SK-N-SH treated with all-trans-retinoic acid at 6 μM for 48 hours (cell line): ENCODE measurements at regions not wholly inside any gene's neighbourhood (a gene's known extent, or its start where the extent isn't known, plus 50 kb on each side); places are given as distances from the start of the nearest gene placed in this dataset.

ENCODE experiments used
- ATAC-seq: fragments of 200-7000 bp; cut with Tn5 transposase; 3 replicates; pipeline ENCODE4 v1.9.1; 2020; ENCODE audit warnings: mild to moderate bottlenecking, moderate library complexity
- ARNTL ChIP-seq: fragments of 450-650 bp; formaldehyde crosslinking; IDR thresholded peaks from 2 replicates; pipeline ENCODE4 v1.5.0; 2020; ENCODE audit warnings: low read depth, mild to moderate bottlenecking, moderate library complexity, borderline replicate concordance
- BACH2 ChIP-seq: fragments of 250-450 bp; sonication (Bioruptor Pico); IDR thresholded peaks from 2 replicates; pipeline ENCODE4 v1.9.0; 2021; ENCODE audit warnings: mild to moderate bottlenecking, borderline replicate concordance
- CSDC2 ChIP-seq: fragments of 250-450 bp; sonication (Bioruptor Pico); IDR thresholded peaks from 2 replicates; pipeline ENCODE4 v1.5.0; 2020; ENCODE audit warnings: mild to moderate bottlenecking, moderate library complexity
- ESRRG ChIP-seq: fragments of 250-450 bp; sonication (Bioruptor Pico); IDR thresholded peaks from 2 replicates; pipeline ENCODE4 v1.6.1; 2021; ENCODE audit warnings: mild to moderate bottlenecking
- GLIS3 ChIP-seq: fragments of 250-450 bp; sonication (Bioruptor Pico); IDR thresholded peaks from 2 replicates; pipeline ENCODE4 v1.5.0; 2020; ENCODE audit warnings: mild to moderate bottlenecking, moderate library complexity
- OSR1 ChIP-seq: fragments of 250-450 bp; sonication (Bioruptor Pico); IDR thresholded peaks from 2 replicates; pipeline ENCODE4 v1.8.0; 2022; ENCODE audit warnings: moderate library complexity, mild to moderate bottlenecking, inconsistent platforms
- PATZ1 ChIP-seq: fragments of 250-450 bp; sonication (Bioruptor Pico); IDR thresholded peaks from 2 replicates; pipeline ENCODE4 v1.8.0; 2020; ENCODE audit warnings: mild to moderate bottlenecking, moderate library complexity, borderline replicate concordance
- PPARA ChIP-seq: fragments of 250-450 bp; sonication (Bioruptor Pico); IDR thresholded peaks from 2 replicates; pipeline ENCODE4 v1.5.0; 2020; ENCODE audit warnings: mild to moderate bottlenecking, borderline replicate concordance
- RARB ChIP-seq: fragments of 250-450 bp; sonication (Bioruptor Pico); IDR thresholded peaks from 2 replicates; pipeline ENCODE4 v1.8.0; 2021; ENCODE audit warnings: mild to moderate bottlenecking, moderate library complexity
- SNAI2 ChIP-seq: fragments of 250-450 bp; sonication (Bioruptor Pico); IDR thresholded peaks from 2 replicates; pipeline ENCODE4 v1.5.0; 2020; ENCODE audit warnings: mild to moderate bottlenecking, moderate library complexity
- TCF4 ChIP-seq: fragments of 250-450 bp; sonication (Bioruptor Pico); IDR thresholded peaks from 2 replicates; pipeline ENCODE4 v1.8.0; 2021; ENCODE audit warnings: mild to moderate bottlenecking, moderate library complexity, borderline replicate concordance
- TOX ChIP-seq: fragments of 250-450 bp; sonication (Bioruptor Pico); IDR thresholded peaks from 2 replicates; pipeline ENCODE4 v1.8.0; 2021; ENCODE audit warnings: mild to moderate bottlenecking, moderate library complexity, borderline replicate concordance
- ZC3H10 ChIP-seq: fragments of 250-450 bp; sonication (Bioruptor Pico); IDR thresholded peaks from 2 replicates; pipeline ENCODE4 v1.5.1; 2021; ENCODE audit warnings: mild to moderate bottlenecking, moderate library complexity
- ZFP3 ChIP-seq: fragments of 250-450 bp; sonication (Bioruptor Pico); IDR thresholded peaks from 2 replicates; pipeline ENCODE4 v1.5.0; 2020; ENCODE audit warnings: mild to moderate bottlenecking, moderate library complexity
- ZFP30 ChIP-seq: fragments of 450-650 bp; formaldehyde crosslinking; IDR thresholded peaks from 2 replicates; pipeline ENCODE4 v1.5.0; 2022; ENCODE audit warnings: mild to moderate bottlenecking, moderate library complexity
- ZNF565 ChIP-seq: fragments of 450-650 bp; formaldehyde crosslinking; conservative IDR thresholded peaks from 2 replicates; pipeline ENCODE4 v1.5.0; 2020; ENCODE audit warnings: low read depth, mild to moderate bottlenecking, moderate library complexity
- ZNF70 ChIP-seq: fragments of 450-650 bp; formaldehyde crosslinking; IDR thresholded peaks from 2 replicates; pipeline ENCODE4 v1.5.0; 2020; ENCODE audit warnings: mild to moderate bottlenecking, moderate library complexity
- ZNF8 ChIP-seq: fragments of 450-650 bp; formaldehyde crosslinking; IDR thresholded peaks from 2 replicates; pipeline ENCODE4 v1.5.0; 2020; ENCODE audit warnings: mild to moderate bottlenecking, moderate library complexity
- TF ChIP-seq, protein P1 (sequence below): fragments of 250-450 bp; sonication (Bioruptor Pico); IDR thresholded peaks from 2 replicates; pipeline ENCODE4 v1.5.1; 2021; ENCODE audit warnings: mild to moderate bottlenecking, moderate library complexity
- TF ChIP-seq, protein P2 (sequence below): fragments of 250-450 bp; sonication (Bioruptor Pico); IDR thresholded peaks from 2 replicates; pipeline ENCODE4 v1.5.1; 2020; ENCODE audit warnings: low read depth, mild to moderate bottlenecking, moderate library complexity
- TF ChIP-seq, protein P3 (sequence below): fragments of 250-450 bp; sonication (Bioruptor Pico); IDR thresholded peaks from 2 replicates; pipeline ENCODE4 v1.5.0; 2020; ENCODE audit warnings: mild to moderate bottlenecking, moderate library complexity

- no peak for ATAC-seq
- no peak for TF ChIP-seq PATZ1
- no peak for TF ChIP-seq ZNF565 (CRISPR knock-in tag)
- no peak for TF ChIP-seq BACH2
- TF ChIP-seq ZFP30 (CRISPR knock-in tag), result no peak
- TF ChIP-seq ZNF8 (CRISPR knock-in tag), result no peak
- TF ChIP-seq GLIS3 (CRISPR knock-in tag), result no peak
- no peak for TF ChIP-seq ESRRG (CRISPR knock-in tag)
- TF ChIP-seq, protein P1, sequence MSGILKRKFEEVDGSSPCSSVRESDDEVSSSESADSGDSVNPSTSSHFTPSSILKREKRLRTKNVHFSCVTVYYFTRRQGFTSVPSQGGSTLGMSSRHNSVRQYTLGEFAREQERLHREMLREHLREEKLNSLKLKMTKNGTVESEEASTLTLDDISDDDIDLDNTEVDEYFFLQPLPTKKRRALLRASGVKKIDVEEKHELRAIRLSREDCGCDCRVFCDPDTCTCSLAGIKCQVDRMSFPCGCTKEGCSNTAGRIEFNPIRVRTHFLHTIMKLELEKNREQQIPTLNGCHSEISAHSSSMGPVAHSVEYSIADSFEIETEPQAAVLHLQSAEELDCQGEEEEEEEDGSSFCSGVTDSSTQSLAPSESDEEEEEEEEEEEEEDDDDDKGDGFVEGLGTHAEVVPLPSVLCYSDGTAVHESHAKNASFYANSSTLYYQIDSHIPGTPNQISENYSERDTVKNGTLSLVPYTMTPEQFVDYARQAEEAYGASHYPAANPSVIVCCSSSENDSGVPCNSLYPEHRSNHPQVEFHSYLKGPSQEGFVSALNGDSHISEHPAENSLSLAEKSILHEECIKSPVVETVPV (CRISPR knock-in tag), result no peak
- TF ChIP-seq, all 23 proteins: peak for 0
Observed at GRCh38 chr14:87156878-87157277, 836.1 kb downstream of the GALC start.

- TF ChIP-seq ZFP30 (CRISPR knock-in tag) (no peak), PPARA (CRISPR knock-in tag) (no peak), TOX (no peak), TCF4 (no peak), RARB (CRISPR knock-in tag) (no peak), ESRRG (CRISPR knock-in tag) (no peak), PATZ1 (no peak), ZNF565 (CRISPR knock-in tag) (no peak), OSR1 (CRISPR knock-in tag) (no peak), SNAI2 (CRISPR knock-in tag) (no peak), ARNTL (no peak), CSDC2 (CRISPR knock-in tag) (no peak), ZNF8 (CRISPR knock-in tag) (no peak), ZNF70 (CRISPR knock-in tag) (no peak), ZFP3 (CRISPR knock-in tag) (no peak)
- TF ChIP-seq, protein P2, sequence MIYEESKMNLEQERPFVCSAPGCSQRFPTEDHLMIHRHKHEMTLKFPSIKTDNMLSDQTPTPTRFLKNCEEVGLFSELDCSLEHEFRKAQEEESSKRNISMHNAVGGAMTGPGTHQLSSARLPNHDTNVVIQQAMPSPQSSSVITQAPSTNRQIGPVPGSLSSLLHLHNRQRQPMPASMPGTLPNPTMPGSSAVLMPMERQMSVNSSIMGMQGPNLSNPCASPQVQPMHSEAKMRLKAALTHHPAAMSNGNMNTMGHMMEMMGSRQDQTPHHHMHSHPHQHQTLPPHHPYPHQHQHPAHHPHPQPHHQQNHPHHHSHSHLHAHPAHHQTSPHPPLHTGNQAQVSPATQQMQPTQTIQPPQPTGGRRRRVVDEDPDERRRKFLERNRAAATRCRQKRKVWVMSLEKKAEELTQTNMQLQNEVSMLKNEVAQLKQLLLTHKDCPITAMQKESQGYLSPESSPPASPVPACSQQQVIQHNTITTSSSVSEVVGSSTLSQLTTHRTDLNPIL (CRISPR knock-in tag), result no peak
- ATAC-seq, result no peak
Observed at GRCh38 chr14:87155856-87156488, 837.0 kb downstream of the GALC start.

- no peak for ATAC-seq
- TF ChIP-seq ARNTL (no peak), GLIS3 (CRISPR knock-in tag) (no peak), OSR1 (CRISPR knock-in tag) (no peak), ZC3H10 (CRISPR knock-in tag) (no peak), ZNF8 (CRISPR knock-in tag) (no peak), PATZ1 (no peak), ESRRG (CRISPR knock-in tag) (no peak)
- TF ChIP-seq, protein P3, sequence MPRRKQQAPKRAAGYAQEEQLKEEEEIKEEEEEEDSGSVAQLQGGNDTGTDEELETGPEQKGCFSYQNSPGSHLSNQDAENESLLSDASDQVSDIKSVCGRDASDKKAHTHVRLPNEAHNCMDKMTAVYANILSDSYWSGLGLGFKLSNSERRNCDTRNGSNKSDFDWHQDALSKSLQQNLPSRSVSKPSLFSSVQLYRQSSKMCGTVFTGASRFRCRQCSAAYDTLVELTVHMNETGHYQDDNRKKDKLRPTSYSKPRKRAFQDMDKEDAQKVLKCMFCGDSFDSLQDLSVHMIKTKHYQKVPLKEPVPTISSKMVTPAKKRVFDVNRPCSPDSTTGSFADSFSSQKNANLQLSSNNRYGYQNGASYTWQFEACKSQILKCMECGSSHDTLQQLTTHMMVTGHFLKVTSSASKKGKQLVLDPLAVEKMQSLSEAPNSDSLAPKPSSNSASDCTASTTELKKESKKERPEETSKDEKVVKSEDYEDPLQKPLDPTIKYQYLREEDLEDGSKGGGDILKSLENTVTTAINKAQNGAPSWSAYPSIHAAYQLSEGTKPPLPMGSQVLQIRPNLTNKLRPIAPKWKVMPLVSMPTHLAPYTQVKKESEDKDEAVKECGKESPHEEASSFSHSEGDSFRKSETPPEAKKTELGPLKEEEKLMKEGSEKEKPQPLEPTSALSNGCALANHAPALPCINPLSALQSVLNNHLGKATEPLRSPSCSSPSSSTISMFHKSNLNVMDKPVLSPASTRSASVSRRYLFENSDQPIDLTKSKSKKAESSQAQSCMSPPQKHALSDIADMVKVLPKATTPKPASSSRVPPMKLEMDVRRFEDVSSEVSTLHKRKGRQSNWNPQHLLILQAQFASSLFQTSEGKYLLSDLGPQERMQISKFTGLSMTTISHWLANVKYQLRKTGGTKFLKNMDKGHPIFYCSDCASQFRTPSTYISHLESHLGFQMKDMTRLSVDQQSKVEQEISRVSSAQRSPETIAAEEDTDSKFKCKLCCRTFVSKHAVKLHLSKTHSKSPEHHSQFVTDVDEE, result no peak
- TF ChIP-seq, protein P1 (CRISPR knock-in tag), result no peak
Observed at GRCh38 chr14:87153901-87154300, 839.1 kb downstream of the GALC start.
